Neural crest cell (in vitro differentiated cells): ENCODE measurements at regions not wholly inside any gene's neighbourhood (a gene's known extent, or its start where the extent isn't known, plus 50 kb on each side); places are given as distances from the start of the nearest gene placed in this dataset.

Source experiments
- DNase-seq: peaks from one replicate; pipeline ENCODE4 v3.0.0; 2021; ENCODE audit warnings: low read depth, mixed read lengths, low spot score
- H3K27ac Mint-ChIP-seq: one replicate; pipeline ENCODE4 v1.8.0; 2021; ENCODE audit warnings: mild to moderate bottlenecking, mixed read lengths; ENCODE audit not compliant: unreplicated experiment
- H3K27me3 Mint-ChIP-seq: 2 replicates; pipeline ENCODE4 v1.8.0; 2021; ENCODE audit warnings: low read depth, mild to moderate bottlenecking, mixed read lengths
- H3K36me3 Mint-ChIP-seq: 2 replicates; pipeline ENCODE4 v1.8.0; 2021; ENCODE audit warnings: low read depth, mild to moderate bottlenecking, mixed read lengths
- H3K4me1 Mint-ChIP-seq: 2 replicates; pipeline ENCODE4 v1.8.0; 2021; ENCODE audit warnings: mixed read lengths
- H3K4me3 Mint-ChIP-seq: one replicate; pipeline ENCODE4 v1.8.0; 2021; ENCODE audit warnings: mild to moderate bottlenecking, mixed read lengths
- H3K9me3 Mint-ChIP-seq: 2 replicates; pipeline ENCODE4 v1.8.0; 2021; ENCODE audit warnings: mixed read lengths
- TF ChIP-seq, protein P1 (sequence below): fragments of 200-600 bp; sonication (generic); conservative IDR thresholded peaks from 2 replicates; pipeline ENCODE4 v1.5.0; 2021; ENCODE audit warnings: antibody characterized with exemption, mild to moderate bottlenecking

GRCh38 chr11:69413993-69414392 is 67.5 kb upstream of the LINC01488 start:
- no peaks in the 10 kb centered on the region for H3K9me3 Mint-ChIP-seq
- TF ChIP-seq, protein P1, sequence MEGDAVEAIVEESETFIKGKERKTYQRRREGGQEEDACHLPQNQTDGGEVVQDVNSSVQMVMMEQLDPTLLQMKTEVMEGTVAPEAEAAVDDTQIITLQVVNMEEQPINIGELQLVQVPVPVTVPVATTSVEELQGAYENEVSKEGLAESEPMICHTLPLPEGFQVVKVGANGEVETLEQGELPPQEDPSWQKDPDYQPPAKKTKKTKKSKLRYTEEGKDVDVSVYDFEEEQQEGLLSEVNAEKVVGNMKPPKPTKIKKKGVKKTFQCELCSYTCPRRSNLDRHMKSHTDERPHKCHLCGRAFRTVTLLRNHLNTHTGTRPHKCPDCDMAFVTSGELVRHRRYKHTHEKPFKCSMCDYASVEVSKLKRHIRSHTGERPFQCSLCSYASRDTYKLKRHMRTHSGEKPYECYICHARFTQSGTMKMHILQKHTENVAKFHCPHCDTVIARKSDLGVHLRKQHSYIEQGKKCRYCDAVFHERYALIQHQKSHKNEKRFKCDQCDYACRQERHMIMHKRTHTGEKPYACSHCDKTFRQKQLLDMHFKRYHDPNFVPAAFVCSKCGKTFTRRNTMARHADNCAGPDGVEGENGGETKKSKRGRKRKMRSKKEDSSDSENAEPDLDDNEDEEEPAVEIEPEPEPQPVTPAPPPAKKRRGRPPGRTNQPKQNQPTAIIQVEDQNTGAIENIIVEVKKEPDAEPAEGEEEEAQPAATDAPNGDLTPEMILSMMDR, result no peak
- no peaks in the 10 kb centered on the region for H3K36me3 Mint-ChIP-seq
- no peak overlapping the region for H3K4me3 Mint-ChIP-seq
- DNase-seq, result no peak
- H3K4me1 Mint-ChIP-seq, result peaks cover 9% of the 10 kb centered on the region
- no peaks in the 10 kb centered on the region for H3K27me3 Mint-ChIP-seq
- H3K27ac Mint-ChIP-seq, result no peak overlapping the region

GRCh38 chr11:69414773-69415187 is 66.7 kb upstream of the LINC01488 start:
- peaks cover 15% of the 10 kb centered on the region for H3K4me1 Mint-ChIP-seq
- TF ChIP-seq, protein P1, result no peak
- H3K27ac Mint-ChIP-seq, result no peak overlapping the region
- H3K36me3 Mint-ChIP-seq, result no peaks in the 10 kb centered on the region
- H3K4me3 Mint-ChIP-seq, result no peak overlapping the region
- DNase-seq, result no peak
- no peaks in the 10 kb centered on the region for H3K27me3 Mint-ChIP-seq
- no peaks in the 10 kb centered on the region for H3K9me3 Mint-ChIP-seq

- Mint-ChIP-seq H3K4me3 (no peak overlapping the region), H3K4me1 (peaks cover 15% of the 10 kb centered on the region), H3K27ac (no peak overlapping the region), H3K27me3 (no peaks in the 10 kb centered on the region), H3K36me3 (no peaks in the 10 kb centered on the region), H3K9me3 (no peaks in the 10 kb centered on the region)
- TF ChIP-seq, protein P1, result no peak
- no peak for DNase-seq
Observed at GRCh38 chr11:69415411-69416142, 65.9 kb upstream of the LINC01488 start.

DNA sequence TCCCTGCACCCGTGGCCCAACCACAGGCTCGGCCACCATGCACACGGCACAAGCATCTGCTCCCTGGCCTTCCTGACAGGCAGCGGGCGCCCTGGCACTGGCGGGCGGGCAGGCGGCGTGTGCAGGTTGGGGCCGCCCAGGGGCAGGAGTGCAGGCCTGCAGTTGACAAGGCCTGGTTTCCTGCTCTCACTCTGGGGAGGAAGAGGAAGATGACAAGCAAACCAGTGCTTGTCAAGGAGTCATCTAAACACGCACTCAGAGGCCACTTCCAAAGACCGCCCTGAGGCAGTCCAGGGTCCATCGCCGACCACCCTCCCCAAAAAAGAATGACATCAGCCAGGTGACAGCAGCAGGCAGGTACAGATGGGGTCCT is 65.3 kb upstream of the LINC01488 start:
- Mint-ChIP-seq H3K27ac (no peak overlapping the region), H3K9me3 (no peaks in the 10 kb centered on the region), H3K27me3 (no peaks in the 10 kb centered on the region), H3K4me3 (no peak overlapping the region), H3K36me3 (no peaks in the 10 kb centered on the region), H3K4me1 (peaks cover 15% of the 10 kb centered on the region)
- DNase-seq, result no peak
- TF ChIP-seq, protein P1, result no peak

GRCh38 chr11:69416762-69417698 is 64.4 kb upstream of the LINC01488 start:
- Mint-ChIP-seq H3K4me3 (no peak overlapping the region), H3K36me3 (no peaks in the 10 kb centered on the region), H3K27me3 (no peaks in the 10 kb centered on the region), H3K4me1 (peaks cover 19% of the 10 kb centered on the region), H3K9me3 (no peaks in the 10 kb centered on the region), H3K27ac (no peak overlapping the region)
- TF ChIP-seq, protein P1, result no peak
- DNase-seq, result no peak
